ENCODE measurements at regions not wholly inside any gene's neighbourhood (a gene's known extent, or its start where the extent isn't known, plus 50 kb on each side); places are given as distances from the start of the nearest gene placed in this dataset.

DNA sequence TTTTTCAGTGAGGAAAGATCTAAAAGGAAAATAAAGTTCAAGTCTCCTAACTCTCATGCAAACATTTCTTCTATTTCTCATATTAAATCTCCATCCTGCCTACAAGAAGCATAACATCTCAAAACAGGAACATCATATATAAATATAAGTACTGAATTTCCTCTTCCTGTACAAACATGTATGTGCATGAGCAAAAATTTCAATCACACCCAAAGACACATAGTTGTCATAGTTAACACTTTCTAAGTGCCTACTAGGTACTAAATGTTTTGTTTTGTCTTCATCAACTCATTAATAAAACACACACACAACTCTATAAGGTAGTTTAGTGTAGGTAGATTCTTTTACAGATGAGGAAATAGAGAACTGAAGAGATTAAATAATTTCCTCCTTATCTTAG is 237.1 kb upstream of the ADGRL2 start:
- TF ChIP-seq, protein P1, sequence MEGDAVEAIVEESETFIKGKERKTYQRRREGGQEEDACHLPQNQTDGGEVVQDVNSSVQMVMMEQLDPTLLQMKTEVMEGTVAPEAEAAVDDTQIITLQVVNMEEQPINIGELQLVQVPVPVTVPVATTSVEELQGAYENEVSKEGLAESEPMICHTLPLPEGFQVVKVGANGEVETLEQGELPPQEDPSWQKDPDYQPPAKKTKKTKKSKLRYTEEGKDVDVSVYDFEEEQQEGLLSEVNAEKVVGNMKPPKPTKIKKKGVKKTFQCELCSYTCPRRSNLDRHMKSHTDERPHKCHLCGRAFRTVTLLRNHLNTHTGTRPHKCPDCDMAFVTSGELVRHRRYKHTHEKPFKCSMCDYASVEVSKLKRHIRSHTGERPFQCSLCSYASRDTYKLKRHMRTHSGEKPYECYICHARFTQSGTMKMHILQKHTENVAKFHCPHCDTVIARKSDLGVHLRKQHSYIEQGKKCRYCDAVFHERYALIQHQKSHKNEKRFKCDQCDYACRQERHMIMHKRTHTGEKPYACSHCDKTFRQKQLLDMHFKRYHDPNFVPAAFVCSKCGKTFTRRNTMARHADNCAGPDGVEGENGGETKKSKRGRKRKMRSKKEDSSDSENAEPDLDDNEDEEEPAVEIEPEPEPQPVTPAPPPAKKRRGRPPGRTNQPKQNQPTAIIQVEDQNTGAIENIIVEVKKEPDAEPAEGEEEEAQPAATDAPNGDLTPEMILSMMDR (IDR thresholded peaks at IDR 0.05; ENCODE audit: borderline replicate concordance, insufficient read depth, low read depth, low read length): no peak
- H3K4me3 ChIP-seq (ENCODE audit: low read depth, low read length): no peak overlapping the region

DNA sequence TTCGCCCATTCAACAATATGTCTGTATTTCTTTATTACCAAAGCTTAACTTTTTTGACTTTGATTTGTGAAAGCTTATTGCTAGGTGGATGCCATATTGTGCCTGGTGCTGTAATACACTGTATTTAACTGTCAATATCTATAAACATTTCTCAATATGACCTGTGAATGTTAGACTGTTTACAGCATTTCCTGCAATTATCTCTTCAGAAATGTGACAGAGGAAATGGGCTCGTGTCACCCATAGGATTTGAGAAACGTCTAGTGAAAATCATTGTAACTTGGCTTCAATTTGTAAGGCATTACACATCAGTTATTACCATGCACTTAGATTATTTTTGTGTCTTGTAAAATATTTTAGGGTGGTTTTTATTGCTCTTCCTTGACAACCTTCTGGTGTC is 237.8 kb upstream of the ADGRL2 start:
- TF ChIP-seq, protein P1 (IDR thresholded peaks at IDR 0.05; ENCODE audit: borderline replicate concordance, insufficient read depth, low read depth, low read length): no peak
- H3K4me3 ChIP-seq (ENCODE audit: low read depth, low read length): no peak overlapping the region

DNA sequence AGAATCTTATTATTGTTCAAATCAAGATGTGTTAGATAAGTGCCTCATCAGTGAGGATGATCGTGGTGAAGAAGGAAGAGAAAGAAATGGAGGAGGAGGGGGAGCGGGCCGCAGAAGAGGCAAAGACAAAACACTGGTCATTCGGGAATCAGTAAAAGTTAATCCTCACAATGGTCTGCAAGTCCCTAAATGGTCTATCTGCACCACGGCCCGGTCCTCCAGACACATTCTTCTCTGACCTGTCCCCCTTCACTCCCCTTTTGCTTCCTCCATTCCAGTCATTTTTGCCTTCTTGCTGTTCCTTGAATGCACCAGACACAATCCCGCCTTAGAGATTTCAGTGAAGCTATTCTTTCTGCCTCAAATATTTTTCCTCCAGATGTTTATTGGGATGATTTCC is 240.1 kb upstream of the ADGRL2 start:
- no peak overlapping the region for H3K4me3 ChIP-seq (ENCODE audit: low read depth, low read length)
- TF ChIP-seq, protein P1 (IDR thresholded peaks at IDR 0.05; ENCODE audit: borderline replicate concordance, insufficient read depth, low read depth, low read length): no peak

DNA sequence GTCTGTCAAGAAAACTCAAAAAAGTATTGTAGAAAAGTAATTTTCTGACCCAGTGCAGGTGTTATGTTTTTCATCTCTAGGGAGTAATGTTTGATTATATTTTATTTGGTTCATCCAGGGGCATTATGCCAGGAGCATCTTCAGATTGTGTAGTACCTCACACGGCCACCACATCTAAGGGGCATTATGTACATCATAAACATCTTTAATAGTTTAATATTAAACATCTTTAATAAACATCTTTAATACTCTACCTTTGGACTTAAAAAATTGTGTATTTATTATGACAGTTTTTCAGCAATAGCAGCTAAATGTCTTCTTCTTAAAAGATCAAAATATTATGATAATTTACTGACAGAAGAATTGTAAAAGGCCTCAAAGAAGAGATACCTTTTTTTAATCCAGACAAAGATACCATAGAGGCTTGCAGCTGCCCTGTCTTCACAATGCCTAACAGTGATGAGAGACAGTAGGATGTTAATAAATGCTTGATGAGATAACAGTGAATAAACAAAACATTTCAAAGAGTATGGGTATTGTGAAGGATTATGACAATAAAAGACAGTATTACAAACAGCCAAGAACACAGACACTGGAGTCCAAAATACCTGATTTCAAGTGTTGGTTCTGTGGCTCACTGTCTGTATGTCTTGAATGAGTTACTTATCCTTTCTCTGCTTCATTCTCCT is 240.9 kb upstream of the ADGRL2 start:
- TF ChIP-seq, protein P1 (IDR thresholded peaks at IDR 0.05; ENCODE audit: borderline replicate concordance, insufficient read depth, low read depth, low read length): peak; percentile 3; the same call in 1 of the 2 replicates

DNA sequence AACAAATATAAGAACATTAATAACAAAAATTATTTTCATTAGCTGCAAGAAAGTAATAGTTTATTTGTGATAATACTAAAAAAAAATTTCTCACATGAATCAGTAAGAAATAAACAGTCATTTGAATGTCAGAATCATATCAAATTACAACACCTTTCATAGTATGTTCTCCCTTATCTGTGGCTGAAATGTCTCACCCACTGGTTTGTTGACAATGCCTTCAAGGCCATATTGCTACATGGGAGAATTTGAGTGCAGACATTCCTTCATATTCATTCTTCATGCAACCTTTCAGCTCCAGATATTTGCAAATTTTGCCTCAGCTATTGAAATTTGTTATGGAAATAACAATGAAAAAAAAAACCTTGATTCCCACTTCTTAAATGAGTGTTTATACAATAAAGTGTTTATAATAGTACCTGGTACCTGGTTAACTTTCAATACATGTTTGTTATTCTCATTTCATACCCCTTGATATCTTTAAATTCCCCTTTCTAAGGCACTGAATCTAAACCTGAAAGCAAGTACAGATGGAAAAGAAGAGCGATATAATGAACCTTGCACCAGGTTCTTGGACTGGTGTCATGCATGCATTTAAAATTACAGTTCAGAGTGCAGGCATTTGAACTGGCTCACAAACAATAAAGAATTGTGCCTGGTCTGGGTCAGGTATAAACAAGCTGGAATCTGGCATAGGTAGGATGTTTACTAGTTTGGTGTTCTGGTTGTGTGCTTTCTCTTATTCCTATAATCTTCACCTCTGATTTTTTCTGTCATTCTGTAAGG is 242.2 kb upstream of the ADGRL2 start:
- TF ChIP-seq, protein P1 (IDR thresholded peaks at IDR 0.05; ENCODE audit: borderline replicate concordance, insufficient read depth, low read depth, low read length): no peak
- H3K4me3 ChIP-seq (ENCODE audit: low read depth, low read length): no peak overlapping the region

More for the DNA sequence above, 240.9 kb upstream of the ADGRL2 start:
- no peak overlapping the region for H3K4me3 ChIP-seq (ENCODE audit: low read depth, low read length)

DNA sequence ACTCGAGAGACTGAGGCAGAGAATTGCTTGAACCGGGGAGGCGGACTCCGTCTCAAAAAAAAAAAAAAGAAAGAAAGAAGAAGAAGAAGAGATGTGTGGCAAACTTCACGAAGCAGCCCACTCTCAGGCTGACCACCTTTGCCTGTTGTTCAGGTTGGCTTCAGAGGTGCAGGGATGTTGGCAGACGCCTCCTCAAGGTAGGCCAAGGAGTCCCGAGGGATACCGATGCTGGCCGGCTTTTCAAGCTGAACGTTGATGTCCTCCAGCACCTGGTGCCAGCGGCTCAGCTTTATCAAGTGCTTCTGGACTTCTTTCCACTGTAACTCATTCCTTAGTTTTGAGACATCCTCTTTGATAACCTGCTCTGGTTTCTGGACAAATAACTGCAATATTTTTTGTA is 243.8 kb upstream of the ADGRL2 start:
- TF ChIP-seq, protein P1 (IDR thresholded peaks at IDR 0.05; ENCODE audit: borderline replicate concordance, insufficient read depth, low read depth, low read length): no peak
- no peak overlapping the region for H3K4me3 ChIP-seq (ENCODE audit: low read depth, low read length)

DNA sequence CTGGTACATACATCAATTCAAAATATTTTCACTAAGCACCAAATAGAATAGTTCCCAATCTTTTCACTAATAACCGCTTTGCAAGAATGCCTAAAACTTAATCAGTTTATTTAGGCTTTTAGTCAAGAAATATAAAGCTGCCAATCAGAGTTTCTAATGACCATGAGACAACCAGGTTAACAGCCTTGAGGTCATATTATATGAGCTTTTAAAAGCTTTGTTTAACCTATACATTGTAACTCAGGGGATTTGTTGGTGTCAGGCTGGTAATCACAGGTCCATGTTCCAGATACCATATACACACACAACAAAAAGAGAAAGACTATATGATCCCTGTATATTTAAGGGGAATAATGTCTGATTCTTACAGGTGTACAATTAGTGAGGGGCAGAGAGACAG is 246.2 kb upstream of the ADGRL2 start:
- TF ChIP-seq, protein P1 (IDR thresholded peaks at IDR 0.05; ENCODE audit: borderline replicate concordance, insufficient read depth, low read depth, low read length): no peak
- no peak overlapping the region for H3K4me3 ChIP-seq (ENCODE audit: low read depth, low read length)

Measured in GM12875 (cell line).